Peyer's patch (tissue), 4 donors: ENCODE measurements at regions not wholly inside any gene's neighbourhood (a gene's known extent, or its start where the extent isn't known, plus 50 kb on each side); places are given as distances from the start of the nearest gene placed in this dataset.

ENCODE experiments used
- DNase-seq, 3 donors: peaks; one replicate each; pipeline ENCODE4 v3.0.0-alpha.2; 2017 to 2019
- H3K27ac ChIP-seq, 4 donors: fragments of 200-600 bp; sonication (generic); one replicate each; pipeline ENCODE4 v1.5.1; 2016 to 2019
- H3K27me3 ChIP-seq, 2 donors: fragments of 200-600 bp; sonication (generic); one replicate each; pipeline ENCODE4 v1.5.1; 2019
- H3K36me3 ChIP-seq, 3 donors: fragments of 200-600 bp; sonication (generic); one replicate each; pipeline ENCODE4 v1.5.1; 2016 to 2019
- H3K4me1 ChIP-seq, 4 donors: fragments of 200-600 bp; sonication (generic); one replicate each; pipeline ENCODE4 v1.5.1; 2016 to 2019
- H3K4me3 ChIP-seq, 4 donors: fragments of 200-600 bp; sonication (generic); 1 replicate in 3 of 4; 2 replicates in 1 of 4; pipeline ENCODE4 v1.5.1; 2016 to 2019; ENCODE audit warnings: mild to moderate bottlenecking in 1 of 4
- H3K9me3 ChIP-seq, 4 donors: fragments of 200-600 bp; sonication (generic); one replicate each; pipeline ENCODE4 v1.5.1; 2016 to 2019; ENCODE audit warnings: mild to moderate bottlenecking in 1 of 4
- POLR2A ChIP-seq, 2 donors: fragments of 450-650 bp; IDR thresholded peaks; one replicate each; pipeline ENCODE4 v1.5.1; 2017; ENCODE audit warnings: antibody characterized with exemption in 2 of 2, mild to moderate bottlenecking in 2 of 2, moderate library complexity in 2 of 2
- TF ChIP-seq, protein P1 (sequence below), 6 experiments: fragments of 450-650 bp in 4 of 6; fragments of 200-600 bp in 2 of 6; sonication (generic) in 1 of 6; IDR thresholded peaks; one replicate each; pipeline ENCODE4 v1.5.1; 2017 to 2019; ENCODE audit warnings: antibody characterized with exemption in 6 of 6, mild to moderate bottlenecking in 3 of 6, moderate library complexity in 1 of 6

DNA sequence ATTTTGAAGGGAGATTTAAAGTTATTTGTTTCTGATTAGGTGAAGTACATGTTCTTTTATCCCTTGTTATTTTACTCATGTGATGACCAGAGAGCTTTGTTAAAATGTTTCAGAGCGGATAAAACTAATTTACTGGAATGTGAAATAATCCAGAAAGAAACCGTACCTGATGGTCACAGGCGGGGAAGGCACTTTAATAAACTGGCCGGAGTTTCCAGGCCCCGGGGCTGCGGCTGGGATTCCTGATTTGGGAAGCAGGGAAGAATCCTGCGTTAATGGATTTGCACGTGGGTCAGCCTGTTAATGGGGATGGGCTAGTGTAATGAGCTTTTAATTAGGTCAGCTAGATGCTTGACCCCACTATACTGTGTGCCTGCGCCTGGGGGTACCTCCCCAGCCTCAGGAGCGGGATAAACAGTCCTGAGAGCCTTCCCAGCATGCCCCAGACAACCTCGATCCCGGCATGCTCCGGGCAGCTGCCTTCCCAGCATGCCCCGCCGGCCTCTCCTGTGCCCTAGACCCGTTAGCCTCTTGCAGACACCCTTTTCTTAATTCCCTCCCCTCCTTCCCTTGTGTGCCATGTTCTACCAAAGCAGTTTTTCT, 208.6 kb upstream of the CDKN3 start:
- Histone ChIP-seq H3K4me1 (no peaks in the 10 kb centered on the region), H3K27ac (no peak overlapping the region), H3K27me3 (no peaks in the 10 kb centered on the region), H3K36me3 (no peaks in the 10 kb centered on the region), H3K9me3 (no peaks in the 10 kb centered on the region), H3K4me3 (no peak overlapping the region)
- DNase-seq = no peak
- TF ChIP-seq, protein P1, sequence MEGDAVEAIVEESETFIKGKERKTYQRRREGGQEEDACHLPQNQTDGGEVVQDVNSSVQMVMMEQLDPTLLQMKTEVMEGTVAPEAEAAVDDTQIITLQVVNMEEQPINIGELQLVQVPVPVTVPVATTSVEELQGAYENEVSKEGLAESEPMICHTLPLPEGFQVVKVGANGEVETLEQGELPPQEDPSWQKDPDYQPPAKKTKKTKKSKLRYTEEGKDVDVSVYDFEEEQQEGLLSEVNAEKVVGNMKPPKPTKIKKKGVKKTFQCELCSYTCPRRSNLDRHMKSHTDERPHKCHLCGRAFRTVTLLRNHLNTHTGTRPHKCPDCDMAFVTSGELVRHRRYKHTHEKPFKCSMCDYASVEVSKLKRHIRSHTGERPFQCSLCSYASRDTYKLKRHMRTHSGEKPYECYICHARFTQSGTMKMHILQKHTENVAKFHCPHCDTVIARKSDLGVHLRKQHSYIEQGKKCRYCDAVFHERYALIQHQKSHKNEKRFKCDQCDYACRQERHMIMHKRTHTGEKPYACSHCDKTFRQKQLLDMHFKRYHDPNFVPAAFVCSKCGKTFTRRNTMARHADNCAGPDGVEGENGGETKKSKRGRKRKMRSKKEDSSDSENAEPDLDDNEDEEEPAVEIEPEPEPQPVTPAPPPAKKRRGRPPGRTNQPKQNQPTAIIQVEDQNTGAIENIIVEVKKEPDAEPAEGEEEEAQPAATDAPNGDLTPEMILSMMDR (IDR thresholded peaks at IDR 0.05) = no peak
- no peak for TF ChIP-seq POLR2A (IDR thresholded peaks at IDR 0.05)

DNA sequence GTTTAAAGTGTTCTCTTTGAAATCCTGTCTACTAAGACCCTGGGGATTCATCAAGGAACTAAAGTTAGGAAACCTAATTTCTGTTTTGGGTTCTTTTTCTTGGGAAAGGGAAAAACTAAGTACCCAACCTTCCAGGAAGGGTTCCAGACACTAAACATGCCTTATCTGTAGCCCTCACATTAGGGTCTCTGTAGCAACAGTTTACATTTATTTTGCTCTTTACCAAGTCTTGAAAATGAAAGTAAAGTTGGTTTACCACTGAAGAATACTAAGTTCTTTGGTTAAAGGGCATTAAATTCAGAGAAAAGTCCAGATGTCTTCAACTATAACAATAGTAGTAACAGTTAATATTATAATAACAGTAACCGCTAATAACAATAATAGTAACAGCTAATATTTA, 207.5 kb upstream of the CDKN3 start:
- H3K4me1 ChIP-seq = no peaks in the 10 kb centered on the region
- no peaks in the 10 kb centered on the region for H3K27me3 ChIP-seq
- H3K4me3 ChIP-seq = no peak overlapping the region
- TF ChIP-seq POLR2A (IDR thresholded peaks at IDR 0.05) = no peak
- TF ChIP-seq, protein P1 (IDR thresholded peaks at IDR 0.05) = no peak
- no peak for DNase-seq
- H3K9me3 ChIP-seq = no peaks in the 10 kb centered on the region
- no peak overlapping the region for H3K27ac ChIP-seq
- H3K36me3 ChIP-seq = no peaks in the 10 kb centered on the region

DNA sequence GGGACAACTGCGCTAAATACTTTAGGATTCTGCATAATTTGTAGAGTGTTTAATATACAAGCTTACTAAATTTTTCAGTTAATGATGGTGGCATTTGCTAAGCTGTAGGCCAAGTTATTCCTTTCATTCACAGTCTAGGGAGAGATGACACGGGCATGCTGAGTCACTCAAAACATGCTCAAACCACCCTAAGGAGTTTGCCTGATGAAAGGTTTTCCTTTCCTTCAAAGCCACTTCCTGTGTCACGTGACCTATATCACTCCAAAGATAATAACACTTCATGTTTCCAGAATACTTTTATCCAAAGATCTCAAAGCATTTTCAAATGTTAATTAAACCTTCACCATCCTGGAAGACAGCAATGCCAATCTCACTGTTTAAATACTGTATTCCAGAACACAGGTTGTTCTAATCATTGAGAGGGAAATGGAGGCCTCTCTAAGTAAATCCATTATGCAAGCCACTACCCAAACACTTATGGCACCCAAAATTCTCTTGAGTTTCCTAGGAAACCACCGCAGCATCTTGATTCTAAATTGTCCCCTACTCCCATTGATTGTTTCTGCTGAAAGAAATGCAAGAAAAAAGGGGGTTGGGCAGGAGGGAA, 207.0 kb upstream of the CDKN3 start:
- H3K4me3 ChIP-seq = no peak overlapping the region
- H3K4me1 ChIP-seq = no peaks in the 10 kb centered on the region
- TF ChIP-seq, protein P1 (IDR thresholded peaks at IDR 0.05) = no peak
- no peak for TF ChIP-seq POLR2A (IDR thresholded peaks at IDR 0.05)
- no peak overlapping the region for H3K27ac ChIP-seq
- H3K9me3 ChIP-seq = no peaks in the 10 kb centered on the region
- no peaks in the 10 kb centered on the region for H3K27me3 ChIP-seq
- H3K36me3 ChIP-seq = no peaks in the 10 kb centered on the region
- no peak for DNase-seq

DNA sequence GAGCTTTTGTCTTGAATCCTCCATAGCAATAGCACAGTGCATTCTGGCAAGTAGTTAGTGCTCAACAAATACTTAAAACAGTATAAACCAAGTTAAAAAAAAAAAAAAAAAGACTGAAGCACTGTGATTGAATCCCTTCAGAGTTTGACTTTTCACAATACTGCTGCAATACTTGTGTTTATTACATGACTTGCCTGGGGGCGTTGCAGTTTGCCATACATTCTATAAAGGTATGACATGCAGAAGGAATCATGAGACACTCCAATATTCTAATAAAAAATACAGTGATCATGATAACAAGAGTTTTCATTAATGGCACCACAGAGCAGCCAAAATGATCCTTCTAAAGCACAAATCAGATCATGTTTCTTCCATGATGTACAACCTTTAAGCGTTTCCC, 205.0 kb upstream of the CDKN3 start:
- no peak for DNase-seq
- no peaks in the 10 kb centered on the region for H3K36me3 ChIP-seq
- no peak overlapping the region for H3K27ac ChIP-seq
- no peak overlapping the region for H3K4me3 ChIP-seq
- no peaks in the 10 kb centered on the region for H3K27me3 ChIP-seq
- TF ChIP-seq, protein P1 (IDR thresholded peaks at IDR 0.05) = no peak
- TF ChIP-seq POLR2A (IDR thresholded peaks at IDR 0.05) = no peak
- no peaks in the 10 kb centered on the region for H3K9me3 ChIP-seq
- no peaks in the 10 kb centered on the region for H3K4me1 ChIP-seq

DNA sequence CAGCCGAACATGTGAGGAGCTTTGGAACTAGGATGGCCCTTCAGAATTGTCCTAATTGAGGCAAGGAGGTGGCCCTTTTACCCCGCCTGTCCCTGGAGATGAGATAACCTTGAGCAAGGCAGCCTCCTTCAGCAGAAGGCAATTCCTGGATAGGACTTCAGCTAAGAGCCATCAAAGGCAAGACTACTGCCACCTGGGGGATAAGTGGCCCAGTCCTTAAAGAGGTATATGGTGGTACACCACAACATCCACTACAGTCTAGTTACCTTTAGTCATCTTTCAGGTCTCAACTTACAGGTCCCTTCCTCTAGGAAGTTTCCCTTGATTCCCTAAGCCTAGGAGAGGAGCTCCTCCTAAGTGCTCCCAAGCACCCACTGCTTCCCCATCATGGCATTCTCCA, 204.2 kb upstream of the CDKN3 start:
- no peak for TF ChIP-seq POLR2A (IDR thresholded peaks at IDR 0.05)
- TF ChIP-seq, protein P1 (IDR thresholded peaks at IDR 0.05) = no peak
- DNase-seq = no peak
- Histone ChIP-seq H3K4me1 (no peaks in the 10 kb centered on the region), H3K4me3 (no peak overlapping the region), H3K27ac (no peak overlapping the region), H3K9me3 (no peaks in the 10 kb centered on the region), H3K27me3 (no peaks in the 10 kb centered on the region), H3K36me3 (no peaks in the 10 kb centered on the region)
